ENCODE measurements at regions not wholly inside any gene's neighbourhood (a gene's known extent, or its start where the extent isn't known, plus 50 kb on each side); places are given as distances from the start of the nearest gene placed in this dataset.

GRCh38 chr4:171644430-171645057 lies 168.7 kb upstream of the GALNTL6 start:
- DNase-seq (ENCODE audit: low spot score), result no peak
- in situ Hi-C loops (cut with HindIII; ENCODE audit: low sequenced_read_pairs), result no loop called here

- DNase-seq (ENCODE audit: low spot score), result no peak
These were observed 173.7 kb upstream of the GALNTL6 start for GRCh38 chr4:171639540-171639939.

GRCh38 chr4:171636606-171637005 lies 176.6 kb upstream of the GALNTL6 start:
- no peak for DNase-seq (ENCODE audit: low spot score)
- in situ Hi-C loops (cut with HindIII; ENCODE audit: low sequenced_read_pairs), result no loop called here

More at GRCh38 chr4:171639540-171639939, 173.7 kb upstream of the GALNTL6 start:
- in situ Hi-C loops (cut with HindIII; ENCODE audit: low sequenced_read_pairs), result no loop called here

DNA sequence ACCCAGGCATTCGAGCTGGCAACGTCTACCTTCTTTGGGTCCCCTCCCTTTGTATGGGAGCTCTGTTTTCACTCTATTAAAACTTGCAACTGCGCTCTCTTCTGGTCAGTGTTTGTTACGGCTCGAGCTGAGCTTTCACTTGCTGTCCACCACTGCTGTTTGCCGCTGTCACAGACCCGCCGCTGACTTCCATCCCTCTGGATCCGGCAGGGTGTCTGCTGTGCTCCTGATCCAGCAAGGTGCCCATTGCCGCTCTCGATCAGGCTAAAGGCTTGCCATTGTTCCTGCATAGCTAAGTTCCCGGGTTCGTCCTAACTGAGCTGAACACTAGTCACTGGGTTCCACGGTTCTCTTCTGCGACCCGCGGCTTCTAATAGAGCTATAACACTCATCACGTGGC lies 183.5 kb upstream of the GALNTL6 start:
- no peak for DNase-seq (ENCODE audit: low spot score)
- in situ Hi-C loops (cut with HindIII; ENCODE audit: low sequenced_read_pairs), result no loop called here

DNA sequence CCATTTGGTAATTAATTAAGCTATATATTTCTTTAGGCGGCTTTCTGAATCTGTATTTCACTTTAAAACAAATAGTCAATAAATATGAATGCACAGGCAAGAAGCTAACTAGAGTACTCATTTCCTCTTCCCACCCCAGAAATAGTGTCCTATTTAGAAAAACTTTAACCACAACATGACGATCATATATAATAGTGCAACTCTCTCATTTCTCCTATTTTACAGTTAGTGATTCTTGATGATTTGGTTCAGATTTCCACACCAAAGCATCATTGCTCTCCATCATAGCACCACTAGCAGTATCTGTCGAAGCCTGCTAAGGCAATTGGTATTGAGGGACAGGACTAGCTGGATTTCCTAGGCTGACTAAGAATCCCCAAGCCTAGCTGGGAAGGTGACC lies 184.0 kb upstream of the GALNTL6 start:
- in situ Hi-C loops (cut with HindIII; ENCODE audit: low sequenced_read_pairs), result no loop called here
- no peak for DNase-seq (ENCODE audit: low spot score)

DNA sequence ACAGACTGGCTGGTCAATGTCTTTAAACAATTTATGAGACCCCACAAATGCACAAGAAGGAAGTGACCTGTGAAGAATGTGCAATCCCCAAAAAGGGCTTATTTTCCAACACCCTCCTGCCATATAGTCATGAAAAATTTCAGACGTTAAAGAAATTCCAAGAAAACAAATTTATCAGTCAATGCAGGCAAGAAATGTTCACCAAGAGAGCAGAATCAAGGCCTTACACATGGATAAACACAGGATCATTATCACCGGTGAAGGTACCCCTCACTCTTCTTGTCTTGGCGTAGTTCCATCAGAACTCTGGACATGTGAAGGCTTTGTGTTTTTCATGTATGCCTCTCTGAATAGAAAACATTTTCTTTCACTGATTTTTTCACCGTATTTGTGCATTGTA lies 186.7 kb upstream of the GALNTL6 start:
- DNase-seq (ENCODE audit: low spot score), result no peak
- in situ Hi-C loops (cut with HindIII; ENCODE audit: low sequenced_read_pairs), result no loop called here

DNA sequence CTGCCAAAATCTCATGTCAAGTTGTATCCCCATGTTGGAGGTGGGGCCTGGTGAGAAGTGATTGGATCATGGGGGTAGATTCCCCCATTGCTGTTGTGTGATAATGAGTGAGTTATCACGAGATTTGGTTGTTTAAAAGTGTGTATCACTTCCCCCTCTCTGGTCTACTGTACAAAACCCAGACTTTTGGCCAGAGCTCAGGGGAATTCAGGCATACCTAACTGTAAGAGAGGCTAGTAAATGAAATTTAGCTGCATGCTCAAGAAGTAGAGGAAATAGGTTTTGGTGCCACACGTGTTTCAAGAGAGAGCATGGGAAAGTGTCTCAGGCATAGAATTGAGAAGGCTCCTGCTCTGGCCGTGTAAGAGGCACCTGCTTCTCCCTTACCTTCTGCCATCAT lies 190.5 kb upstream of the GALNTL6 start:
- no peak for DNase-seq (ENCODE audit: low spot score)
- in situ Hi-C loops (cut with HindIII; ENCODE audit: low sequenced_read_pairs), result no loop called here

GRCh38 chr4:171621646-171622045 lies 191.6 kb upstream of the GALNTL6 start:
- in situ Hi-C loops (cut with HindIII; ENCODE audit: low sequenced_read_pairs), result no loop called here
- DNase-seq (ENCODE audit: low spot score), result no peak

DNA sequence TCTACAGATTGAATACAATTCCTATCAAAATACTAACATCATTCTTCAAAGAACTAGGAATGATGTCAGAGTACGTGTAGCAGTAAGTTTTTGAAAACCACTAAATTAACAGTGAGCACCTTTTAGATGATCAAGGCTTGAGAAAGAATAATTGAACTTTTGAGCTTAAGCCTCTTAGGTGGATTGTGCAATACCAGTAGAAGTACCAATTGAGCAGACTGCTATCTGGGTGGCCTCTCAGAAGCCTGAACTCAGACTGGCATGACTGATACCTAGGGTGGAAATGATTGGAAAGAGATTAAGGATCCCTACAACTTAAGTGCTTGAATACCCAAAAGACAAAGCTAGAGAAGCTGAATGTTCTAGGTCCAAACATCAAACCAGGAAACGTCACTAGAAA lies 200.3 kb upstream of the GALNTL6 start:
- in situ Hi-C loops (cut with HindIII; ENCODE audit: low sequenced_read_pairs), result no loop called here

DNA sequence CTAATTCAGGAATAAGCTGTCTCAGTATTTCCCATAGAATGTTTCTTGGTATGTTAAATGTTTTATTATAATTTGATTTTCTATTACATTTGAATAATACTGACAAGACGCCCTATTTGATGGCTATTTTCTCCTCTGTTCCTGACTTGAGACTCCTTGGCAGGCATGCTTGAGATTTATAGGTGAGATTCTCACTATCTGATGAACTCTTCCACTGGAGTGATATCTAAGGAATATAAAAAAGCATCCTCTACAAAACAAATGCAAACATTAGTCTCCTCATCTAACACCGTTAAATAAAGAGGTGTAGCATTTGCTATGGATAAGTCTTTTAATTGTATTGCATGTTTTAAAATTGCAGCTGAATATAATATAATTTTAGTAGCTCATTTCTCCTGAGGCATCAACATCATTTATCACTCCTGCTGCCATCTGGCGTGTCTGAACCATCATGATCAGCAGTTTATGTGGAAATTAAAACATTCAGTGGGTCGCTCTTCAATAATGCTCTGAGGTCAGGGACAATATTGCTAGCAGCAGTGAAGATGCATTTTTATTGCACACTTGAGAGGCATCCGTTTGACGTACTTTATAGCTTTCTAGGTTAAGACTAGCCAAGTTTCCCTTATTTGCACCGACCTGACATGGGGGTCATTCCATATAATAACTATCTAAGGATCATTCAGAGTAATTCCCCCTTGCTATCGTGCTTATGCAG lies 210.4 kb upstream of the GALNTL6 start:
- no peak for DNase-seq (ENCODE audit: low spot score)
- in situ Hi-C loops (cut with HindIII; ENCODE audit: low sequenced_read_pairs), result no loop called here

More for the DNA sequence above, 200.3 kb upstream of the GALNTL6 start:
- no peak for DNase-seq (ENCODE audit: low spot score)

GRCh38 chr4:171601091-171601490 lies 212.1 kb upstream of the GALNTL6 start:
- no peak for DNase-seq (ENCODE audit: low spot score)
- in situ Hi-C loops (cut with HindIII; ENCODE audit: low sequenced_read_pairs), result no loop called here

- in situ Hi-C loops (cut with HindIII; ENCODE audit: low sequenced_read_pairs), result no loop called here
- DNase-seq (ENCODE audit: low spot score), result no peak
These were observed 213.6 kb upstream of the GALNTL6 start for GRCh38 chr4:171599628-171600027.

- in situ Hi-C loops (cut with HindIII; ENCODE audit: low sequenced_read_pairs), result no loop called here
These were observed 218.9 kb upstream of the GALNTL6 start for GRCh38 chr4:171594293-171594692.

DNA sequence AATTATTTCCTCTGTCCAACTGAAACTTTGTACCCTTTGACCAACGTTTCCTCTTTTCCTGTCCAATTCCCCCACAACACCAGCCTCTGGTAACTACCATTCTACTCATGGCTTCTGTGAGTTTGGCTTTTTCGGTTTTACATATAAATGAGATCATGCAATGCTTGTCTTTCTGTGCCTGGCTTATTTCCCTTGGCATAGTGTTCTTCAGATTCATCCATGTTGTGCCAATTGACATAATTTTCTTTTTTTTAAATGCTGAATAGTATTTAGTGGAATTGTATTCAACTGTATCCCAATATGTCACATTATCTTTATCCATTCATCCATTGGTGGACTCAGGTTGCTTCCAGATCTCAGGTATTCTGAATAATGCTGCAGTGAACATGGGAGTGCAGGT lies 222.5 kb upstream of the GALNTL6 start:
- in situ Hi-C loops (cut with HindIII; ENCODE audit: low sequenced_read_pairs), result no loop called here
- no peak for DNase-seq (ENCODE audit: low spot score)

More at GRCh38 chr4:171594293-171594692, 218.9 kb upstream of the GALNTL6 start:
- DNase-seq (ENCODE audit: low spot score), result no peak

- no peak for DNase-seq (ENCODE audit: low spot score)
- in situ Hi-C loops (cut with HindIII; ENCODE audit: low sequenced_read_pairs), result no loop called here
These were observed 224.4 kb upstream of the GALNTL6 start for GRCh38 chr4:171588764-171589163.

DNA sequence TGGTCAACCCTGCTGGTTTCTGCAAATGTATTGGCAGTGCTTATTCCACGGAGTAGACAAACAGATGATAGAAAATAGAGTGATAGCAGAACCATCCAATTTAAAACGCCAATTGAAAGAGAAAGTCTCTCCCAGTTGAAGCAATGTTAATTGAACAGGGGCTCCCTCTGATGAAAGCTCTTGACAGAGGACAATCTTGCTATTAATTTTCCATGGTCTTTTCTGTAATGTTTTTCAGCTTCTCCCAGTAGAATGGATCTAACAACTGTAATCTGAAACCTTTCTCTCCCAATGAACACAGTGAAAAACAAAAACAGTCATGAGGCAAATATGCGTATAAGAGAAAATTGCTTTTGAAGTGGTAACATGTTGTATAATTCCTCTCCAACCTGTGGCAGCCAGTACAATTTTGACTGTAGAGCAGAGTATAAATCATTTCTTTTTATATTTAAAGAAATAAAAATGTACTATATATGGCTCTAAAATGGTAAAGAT lies 225.1 kb upstream of the GALNTL6 start:
- in situ Hi-C loops (cut with HindIII; ENCODE audit: low sequenced_read_pairs), result no loop called here
- DNase-seq (ENCODE audit: low spot score), result no peak

GRCh38 chr4:171583790-171584189 lies 229.4 kb upstream of the GALNTL6 start:
- DNase-seq (ENCODE audit: low spot score), result no peak
- in situ Hi-C loops (cut with HindIII; ENCODE audit: low sequenced_read_pairs), result no loop called here

DNA sequence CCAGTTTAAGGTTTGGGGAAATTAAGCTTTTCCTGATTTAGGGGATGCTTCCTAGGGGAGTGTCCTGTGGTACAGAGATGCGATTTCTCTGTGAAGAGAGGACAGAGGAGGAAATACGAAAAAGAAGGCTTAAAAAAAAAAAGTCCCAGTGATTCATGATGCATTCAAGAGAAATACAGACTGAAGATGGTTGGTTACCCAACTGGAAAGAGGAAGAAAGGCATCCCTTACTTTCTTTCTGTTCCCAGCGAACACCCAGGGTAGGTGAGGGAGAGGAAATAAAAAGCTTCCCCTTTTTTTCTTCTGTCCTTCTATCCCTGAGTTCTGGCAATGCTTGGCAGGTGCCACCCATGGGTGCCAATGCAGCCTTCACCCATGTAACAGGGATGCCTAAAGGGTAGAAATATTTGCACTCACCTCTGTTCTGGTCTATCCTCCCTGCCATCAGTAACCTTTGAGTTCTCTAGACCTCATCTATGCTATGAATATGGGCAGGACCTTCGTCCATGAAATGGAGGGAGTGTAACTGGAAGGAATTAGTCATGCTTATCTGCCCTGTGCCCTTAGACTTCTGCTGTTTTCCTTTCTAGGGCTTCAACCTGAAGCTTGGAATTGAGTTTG lies 230.1 kb upstream of the GALNTL6 start:
- in situ Hi-C loops (cut with HindIII; ENCODE audit: low sequenced_read_pairs), result no loop called here
- DNase-seq (ENCODE audit: low spot score), result no peak

DNA sequence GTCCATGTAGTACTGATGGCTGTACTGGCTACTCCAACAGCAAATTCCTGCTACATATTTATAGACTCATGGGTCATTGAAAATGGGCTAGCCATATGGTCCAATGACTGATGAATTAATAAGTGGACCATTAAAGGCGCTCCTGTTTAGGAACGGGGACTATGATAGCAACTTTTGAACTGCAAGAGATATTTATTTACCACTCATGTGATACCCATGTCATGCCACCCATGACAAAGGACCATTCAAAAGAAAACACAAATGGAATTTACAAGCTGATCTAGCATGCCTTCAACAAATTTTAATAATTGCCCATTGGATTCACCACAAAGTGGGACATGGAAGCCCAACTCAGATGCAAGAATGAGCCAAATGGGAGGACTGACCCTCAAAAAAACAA lies 240.0 kb upstream of the GALNTL6 start:
- no peak for DNase-seq (ENCODE audit: low spot score)
- in situ Hi-C loops (cut with HindIII; ENCODE audit: low sequenced_read_pairs), result no loop called here

- in situ Hi-C loops (cut with HindIII; ENCODE audit: low sequenced_read_pairs), result no loop called here
These were observed 247.9 kb upstream of the GALNTL6 start for GRCh38 chr4:171565130-171565788.

More at GRCh38 chr4:171565130-171565788, 247.9 kb upstream of the GALNTL6 start:
- no peak for DNase-seq (ENCODE audit: low spot score)

Data from G401 (cell line).